ENCODE measurements at regions not wholly inside any gene's neighbourhood (a gene's known extent, or its start where the extent isn't known, plus 50 kb on each side); places are given as distances from the start of the nearest gene placed in this dataset.

DNA sequence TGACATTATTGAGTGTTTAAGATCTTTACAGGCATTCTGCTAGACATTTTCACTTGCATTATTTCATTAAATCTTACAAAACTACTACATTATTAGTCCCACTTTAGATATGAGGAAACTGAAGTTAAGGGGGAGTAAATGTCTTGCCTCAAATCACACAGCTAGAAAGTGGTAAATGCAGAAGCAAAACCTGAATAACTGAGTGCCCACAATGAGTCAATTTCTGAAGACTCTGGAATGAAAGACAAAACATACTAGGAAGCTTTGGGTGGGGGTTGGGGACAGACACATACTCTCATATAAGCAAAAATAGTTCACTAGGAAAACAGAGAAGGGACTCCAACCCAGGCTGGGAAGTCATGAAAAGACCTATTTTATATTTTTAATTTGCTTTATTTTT lies 214.4 kb upstream of the LRATD1 start:
- TF ChIP-seq, protein P1, sequence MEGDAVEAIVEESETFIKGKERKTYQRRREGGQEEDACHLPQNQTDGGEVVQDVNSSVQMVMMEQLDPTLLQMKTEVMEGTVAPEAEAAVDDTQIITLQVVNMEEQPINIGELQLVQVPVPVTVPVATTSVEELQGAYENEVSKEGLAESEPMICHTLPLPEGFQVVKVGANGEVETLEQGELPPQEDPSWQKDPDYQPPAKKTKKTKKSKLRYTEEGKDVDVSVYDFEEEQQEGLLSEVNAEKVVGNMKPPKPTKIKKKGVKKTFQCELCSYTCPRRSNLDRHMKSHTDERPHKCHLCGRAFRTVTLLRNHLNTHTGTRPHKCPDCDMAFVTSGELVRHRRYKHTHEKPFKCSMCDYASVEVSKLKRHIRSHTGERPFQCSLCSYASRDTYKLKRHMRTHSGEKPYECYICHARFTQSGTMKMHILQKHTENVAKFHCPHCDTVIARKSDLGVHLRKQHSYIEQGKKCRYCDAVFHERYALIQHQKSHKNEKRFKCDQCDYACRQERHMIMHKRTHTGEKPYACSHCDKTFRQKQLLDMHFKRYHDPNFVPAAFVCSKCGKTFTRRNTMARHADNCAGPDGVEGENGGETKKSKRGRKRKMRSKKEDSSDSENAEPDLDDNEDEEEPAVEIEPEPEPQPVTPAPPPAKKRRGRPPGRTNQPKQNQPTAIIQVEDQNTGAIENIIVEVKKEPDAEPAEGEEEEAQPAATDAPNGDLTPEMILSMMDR (IDR thresholded peaks at IDR 0.05; ENCODE audit: low read depth, low read length) = no peak
- TF ChIP-seq EZH2phosphoT487 (IDR thresholded peaks at IDR 0.05; ENCODE audit: low read depth) = no peak

Measured in OCI-LY3 (cell line).